K562 (cell line): ENCODE measurements at regions not wholly inside any gene's neighbourhood (a gene's known extent, or its start where the extent isn't known, plus 50 kb on each side); places are given as distances from the start of the nearest gene placed in this dataset.

Experiments used
- ATAC-seq: fragments of 200-7000 bp; cut with Tn5 transposase; 3 replicates; pipeline ENCODE4 v1.9.1; 2020; ENCODE audit warnings: moderate library complexity
- BruUV-seq: library from RNA; stranded (reverse); fragments of 400-500 nt; replicated peaks from 2 replicates; lab custom pipeline; 2021; lab: Mats Ljungman, UMichigan
- CTCF ChIA-PET: fragments of 300-600 bp; formaldehyde crosslinking; extraction: SDS; loops from one replicate; lab custom pipeline; 2021; ENCODE audit warnings: low intra/inter-chr PET ratio; lab: Yijun Ruan, JAX
- POLR2A ChIA-PET: fragments of 300-600, 350-650 bp; sonication (Branson Sonifier 250); formaldehyde crosslinking; extraction: SDS; loops from one replicate; lab custom pipeline; 2021; ENCODE audit warnings: antibody characterized with exemption, inconsistent platforms; lab: Yijun Ruan, JAX
- DNase-seq, 4 experiments: peaks; one replicate each; pipeline versions ENCODE4 v3.0.0 to v3.0.0-alpha.2; 2011 to 2018; ENCODE audit warnings: low spot score in 3 of 4, mixed read lengths in 3 of 4; ENCODE audit errors: extremely low read depth in 1 of 4
- FAIRE-seq: peaks from 2 replicates; lab custom pipeline; 2011; peaks lifted over from hg19 to GRCh38; lab: Jason Lieb, UNC
- H2AFZ ChIP-seq: 2 replicates; pipeline ENCODE4 v1.6.0; 2011; ENCODE audit warnings: low read depth, low read length, control low read depth, inconsistent platforms
- H3K27ac ChIP-seq: fragments of 200-600 bp; 3 replicates; pipeline ENCODE4 v1.8.0; 2011; ENCODE audit warnings: low read depth, mild to moderate bottlenecking, control low read depth, inconsistent platforms, low read length, moderate library complexity, mixed read lengths; ENCODE audit errors: extremely low read depth
- H3K27me3 ChIP-seq, 2 experiments: fragments of 300-600 bp in 1 of 2; 2 replicates in 1 of 2; 3 replicates in 1 of 2; pipeline versions ENCODE4 v1.6.0 to v1.8.0; 2011; ENCODE audit warnings: inconsistent platforms in 2 of 2, low read length in 2 of 2, mild to moderate bottlenecking in 1 of 2, mixed read lengths in 1 of 2, moderate library complexity in 1 of 2; ENCODE audit not compliant: control insufficient read depth in 2 of 2, insufficient read depth in 2 of 2
- H3K36me3 ChIP-seq: fragments of 300-600 bp; 3 replicates; pipeline ENCODE4 v1.8.0; 2011; ENCODE audit warnings: mild to moderate bottlenecking, low read length, inconsistent platforms; ENCODE audit not compliant: control insufficient read depth, insufficient read depth
- H3K4me1 ChIP-seq, 2 experiments: fragments of 200-600 bp in 1 of 2; replicated peaks in 1 of 2; 2 replicates in 1 of 2; 3 replicates in 1 of 2; pipeline versions ENCODE4 v1.5.1 to v1.8.0; 2011; ENCODE audit warnings: inconsistent platforms in 2 of 2, low read length in 2 of 2, mild to moderate bottlenecking in 1 of 2, mixed read lengths in 1 of 2, moderate library complexity in 1 of 2; ENCODE audit not compliant: control insufficient read depth in 2 of 2, insufficient read depth in 2 of 2
- H3K4me2 ChIP-seq: 2 replicates; pipeline ENCODE4 v1.6.1; 2011; ENCODE audit warnings: low read length, control low read depth, inconsistent platforms, mixed read lengths; ENCODE audit not compliant: insufficient read depth
- H3K4me3 ChIP-seq: fragments of 200-600 bp; sonication (generic), shearing (Covaris generic); 2 replicates; pipeline ENCODE4 v1.5.1; 2016; ENCODE audit warnings: control low read depth, inconsistent platforms
- H3K79me2 ChIP-seq: fragments of 200-600 bp; 3 replicates; pipeline ENCODE4 v1.8.0; 2011; ENCODE audit warnings: low read length, inconsistent platforms; ENCODE audit not compliant: control insufficient read depth, insufficient read depth
- H3K9ac ChIP-seq, 2 experiments: 2 replicates each; pipeline versions ENCODE4 v1.6.0 to v1.6.1; 2011; ENCODE audit warnings: low read depth in 2 of 2, low read length in 2 of 2, control low read depth in 1 of 2, inconsistent platforms in 1 of 2, mild to moderate bottlenecking in 1 of 2, mixed read lengths in 1 of 2; ENCODE audit not compliant: insufficient read depth in 1 of 2
- H3K9me1 ChIP-seq: one replicate; pipeline ENCODE4 v1.6.0; 2011; ENCODE audit warnings: inconsistent platforms, mild to moderate bottlenecking, low read length, moderate library complexity; ENCODE audit not compliant: control insufficient read depth, insufficient read depth
- H3K9me3 ChIP-seq: replicated peaks from 2 replicates; pipeline ENCODE4 v1.5.1; 2011; ENCODE audit warnings: low read depth, low read length, inconsistent platforms; ENCODE audit not compliant: control insufficient read depth, insufficient read depth
- H4K20me1 ChIP-seq: replicated peaks from 2 replicates; pipeline ENCODE4 v1.6.1; 2011; ENCODE audit warnings: low read length, inconsistent platforms, mixed read lengths; ENCODE audit not compliant: control insufficient read depth, insufficient read depth
- ZHX1 ChIP-seq: fragments of 150-350 bp; conservative IDR thresholded peaks from 2 replicates; pipeline ENCODE4 v1.6.1; 2014; ENCODE audit warnings: low read length
- WGBS: fragments of 100-300 bp; shearing (Covaris generic); methylation state at CpG from one replicate; pipeline ENCODE4 v1.1.6; 2016; ENCODE audit warnings: low coverage, mixed read lengths; ENCODE audit not compliant: insufficient coverage; ENCODE audit errors: missing lambda C conversion rate; 5-methylcytosine and 5-hydroxymethylcytosine counted together
- in situ Hi-C: fragments of 300-500 bp; cut with MboI; formaldehyde crosslinking; loops from 4 replicates; pipeline ENCODE4 v1.15.0; 2018; ENCODE audit warnings: inconsistent platforms, mixed read lengths
- intact Hi-C: fragments of 100-400 bp; cut with micrococcal nuclease; formaldehyde crosslinking; loops from 2 replicates; pipeline ENCODE4 v1.14.2; 2022

DNA sequence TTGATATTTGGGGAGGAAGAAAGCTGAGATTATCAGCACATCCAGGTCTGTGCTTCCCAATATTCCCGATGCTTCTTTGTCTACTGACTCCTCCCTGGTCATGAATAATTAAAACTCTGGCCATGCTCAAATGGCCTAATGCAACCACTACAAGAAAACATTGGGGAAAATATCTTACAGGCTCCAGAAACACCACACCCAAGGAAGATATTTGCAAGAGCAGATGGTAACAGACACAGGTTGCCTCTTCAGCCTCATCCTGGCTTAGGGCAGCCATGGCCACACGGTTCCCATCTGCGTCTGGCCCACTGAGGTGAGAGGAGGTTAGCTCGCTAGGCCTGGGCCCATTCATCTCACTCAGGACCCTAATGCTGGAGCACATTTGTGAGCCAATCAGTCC is 108.4 kb upstream of the SDK1 start:
- Histone ChIP-seq H3K79me2 (no peaks in the 10 kb centered on the region), H2AFZ (no peak overlapping the region), H3K9me3 (no peaks in the 10 kb centered on the region), H3K9ac (no peak overlapping the region), H3K27ac (no peak overlapping the region), H4K20me1 (peaks cover 4% of the 10 kb centered on the region; the same call in 1 of the 2 replicates), H3K27me3 (peaks cover under 1 to 27% of the 10 kb centered on the region in 2 experiments; a peak in 4 of 5 replicates), H3K4me2 (no peak overlapping the region), H3K9me1 (no peaks in the 10 kb centered on the region), H3K4me1 (no peaks in the 10 kb centered on the region), H3K4me3 (no peak overlapping the region), H3K36me3 (no peaks in the 10 kb centered on the region)
- FAIRE-seq = no peak
- WGBS = 2% methylated on average over 4 of the region's 4 CpGs
- in situ Hi-C loops = no loop called here
- CTCF ChIA-PET = interaction anchor here (0.6 kb wide), 1 partner anchor 15 kb away, joined by 3 read pairs; no protein-coding TSS in a partner anchor
- no TSS peak for BruUV-seq
- intact Hi-C loops = no loop called here
- ATAC-seq = no peak
- DNase-seq = no peak
- POLR2A ChIA-PET = no interaction called here
- no peak for TF ChIP-seq ZHX1
